Endothelial cell of umbilical vein (primary cell): ENCODE measurements at regions not wholly inside any gene's neighbourhood (a gene's known extent, or its start where the extent isn't known, plus 50 kb on each side); places are given as distances from the start of the nearest gene placed in this dataset.

ENCODE experiments used
- BruUV-seq: library from RNA; stranded (reverse); fragments of 400-500 nt; replicated peaks from 2 replicates; lab custom pipeline; 2021; lab: Mats Ljungman, UMichigan
- CTCF ChIA-PET: fragments of 300-600, 350-600 bp; sonication (Branson Sonifier 250); formaldehyde crosslinking; loops from one replicate; lab custom pipeline; 2021; ENCODE audit warnings: antibody characterized with exemption, inconsistent platforms; lab: Charles Lee
- POLR2A ChIA-PET: fragments of 300-600, 350-600 bp; sonication (Branson Sonifier 250); formaldehyde crosslinking; loops from one replicate; lab custom pipeline; 2021; ENCODE audit warnings: antibody characterized with exemption, inconsistent platforms; lab: Charles Lee
- DNase-seq: peaks from one replicate; pipeline ENCODE4 v3.0.0-alpha.2; 2011; ENCODE audit warnings: low read depth, low spot score
- FAIRE-seq: peaks from 2 replicates; lab custom pipeline; 2011; peaks lifted over from hg19 to GRCh38; lab: Jason Lieb, UNC
- H2AFZ ChIP-seq: 2 replicates; pipeline ENCODE4 v1.6.0; 2012; ENCODE audit warnings: low read depth, low read length, control low read depth, inconsistent platforms
- H3K27ac ChIP-seq: 2 replicates; pipeline ENCODE4 v1.5.1; 2011; ENCODE audit warnings: low read depth, mild to moderate bottlenecking, control low read depth, low read length, moderate library complexity; ENCODE audit not compliant: insufficient read depth
- H3K27me3 ChIP-seq, 2 experiments: 2 replicates each; pipeline versions ENCODE4 v1.6.0 to v1.6.1; 2011; ENCODE audit warnings: low read length in 2 of 2, mixed read lengths in 1 of 2; ENCODE audit not compliant: control insufficient read depth in 2 of 2, insufficient read depth in 2 of 2
- H3K36me3 ChIP-seq, 2 experiments: 2 replicates in 1 of 2; 3 replicates in 1 of 2; pipeline ENCODE4 v1.5.1; 2011; ENCODE audit warnings: low read length in 2 of 2, mild to moderate bottlenecking in 1 of 2, moderate library complexity in 1 of 2; ENCODE audit not compliant: control insufficient read depth in 2 of 2, insufficient read depth in 2 of 2; ENCODE audit errors: extremely low read depth in 1 of 2
- H3K4me1 ChIP-seq: 3 replicates; pipeline ENCODE4 v1.5.1; 2011; ENCODE audit warnings: mild to moderate bottlenecking, low read length; ENCODE audit not compliant: control insufficient read depth, insufficient read depth; ENCODE audit errors: extremely low read depth
- H3K4me2 ChIP-seq: 2 replicates; pipeline ENCODE4 v1.6.1; 2011; ENCODE audit warnings: low read length, control low read depth, mixed read lengths; ENCODE audit not compliant: insufficient read depth
- H3K4me3 ChIP-seq, 3 experiments: fragments of 200-600 bp in 1 of 3; sonication (generic), shearing (Covaris generic) in 1 of 3; replicated peaks in 1 of 3; 2 replicates each; pipeline ENCODE4 v1.5.1; 2011 to 2016; ENCODE audit warnings: control low read depth in 3 of 3, low read length in 3 of 3, mild to moderate bottlenecking in 2 of 3, inconsistent platforms in 1 of 3, low read depth in 1 of 3, moderate library complexity in 1 of 3; ENCODE audit not compliant: insufficient read depth in 1 of 3
- H3K79me2 ChIP-seq: 2 replicates; pipeline ENCODE4 v1.6.0; 2012; ENCODE audit warnings: low read length, inconsistent platforms; ENCODE audit not compliant: control insufficient read depth, insufficient read depth
- H3K9ac ChIP-seq: replicated peaks from 2 replicates; pipeline ENCODE3; 2011; ENCODE audit warnings: low read length, control low read depth; ENCODE audit not compliant: insufficient read depth; ENCODE audit errors: extremely low read depth
- H3K9me1 ChIP-seq: replicated peaks from 3 replicates; pipeline ENCODE4 v1.6.0; 2011; ENCODE audit warnings: mild to moderate bottlenecking, low read length; ENCODE audit not compliant: control insufficient read depth, insufficient read depth; ENCODE audit errors: extremely low read depth
- H3K9me3 ChIP-seq: replicated peaks from 2 replicates; pipeline ENCODE4 v1.5.1; 2012; ENCODE audit warnings: low read length, inconsistent platforms; ENCODE audit not compliant: control insufficient read depth, insufficient read depth
- H4K20me1 ChIP-seq: replicated peaks from 2 replicates; pipeline ENCODE3; 2011; ENCODE audit warnings: mild to moderate bottlenecking, low read length; ENCODE audit not compliant: control insufficient read depth, insufficient read depth; ENCODE audit errors: extremely low read depth
- CTCF ChIP-seq, 2 donors: IDR thresholded peaks; 1 replicate in 1 of 2; 2 replicates in 1 of 2; pipeline ENCODE4 v1.5.1; 2011; ENCODE audit warnings: low read length in 2 of 2, mild to moderate bottlenecking in 2 of 2, moderate library complexity in 2 of 2, control low read depth in 1 of 2, inconsistent platforms in 1 of 2, low read depth in 1 of 2; ENCODE audit not compliant: insufficient read depth in 1 of 2; ENCODE audit errors: extremely low read depth in 1 of 2
- EZH2 ChIP-seq: IDR thresholded peaks from 2 replicates; pipeline ENCODE4 v1.6.1; 2012; ENCODE audit warnings: borderline replicate concordance, low read depth, mild to moderate bottlenecking, moderate library complexity, low read length, inconsistent platforms; ENCODE audit not compliant: severe bottlenecking
- FOS ChIP-seq: IDR thresholded peaks from 2 replicates; pipeline ENCODE4 v1.6.1; 2011; ENCODE audit warnings: mild to moderate bottlenecking, low read length, moderate library complexity, borderline replicate concordance; ENCODE audit not compliant: insufficient read depth
- GATA2 ChIP-seq: IDR thresholded peaks from 2 replicates; pipeline ENCODE4 v1.7.0; 2011; ENCODE audit warnings: low read depth, mild to moderate bottlenecking, moderate library complexity, mixed read lengths, low read length; ENCODE audit not compliant: insufficient read length, insufficient read depth
- JUN ChIP-seq: IDR thresholded peaks from 2 replicates; pipeline ENCODE4 v1.6.1; 2011; ENCODE audit warnings: borderline replicate concordance, low read depth; ENCODE audit not compliant: insufficient read length, insufficient read depth
- MAX ChIP-seq: IDR thresholded peaks from 2 replicates; pipeline ENCODE4 v1.6.1; 2011; ENCODE audit not compliant: insufficient read depth, insufficient read length
- MYC ChIP-seq: IDR thresholded peaks from one replicate; pipeline ENCODE4 v1.6.1; 2011; ENCODE audit warnings: mild to moderate bottlenecking, low read depth, low read length
- POLR2A ChIP-seq: IDR thresholded peaks from 2 replicates; pipeline ENCODE4 v1.6.1; 2012; ENCODE audit warnings: low read depth, mild to moderate bottlenecking, control low read depth, low read length
- POLR2AphosphoS5 ChIP-seq: IDR thresholded peaks from 2 replicates; pipeline ENCODE4 v1.6.1; 2012; ENCODE audit warnings: low read depth, mild to moderate bottlenecking, control low read depth, low read length, moderate library complexity; ENCODE audit not compliant: insufficient read depth
- dilution Hi-C: fragments of 300-500 bp; cut with MboI; formaldehyde crosslinking; loops from one replicate; pipeline ENCODE4 v1.15.0; 2019; ENCODE audit warnings: low sequenced_read_pairs; ENCODE audit not compliant: extremely low pct_ligation_motif_present
- intact Hi-C: fragments of 100-400 bp; cut with micrococcal nuclease; formaldehyde crosslinking; loops from one replicate; pipeline ENCODE4 v1.10.0; 2022

- Histone ChIP-seq H3K27ac (no peak overlapping the region), H3K9me3 (no peaks in the 10 kb centered on the region), H3K4me1 (no peaks in the 10 kb centered on the region), H3K27me3 (no peaks in the 10 kb centered on the region), H3K4me3 (no peak overlapping the region), H3K9me1 (no peaks in the 10 kb centered on the region), H4K20me1 (no peaks in the 10 kb centered on the region), H3K79me2 (no peaks in the 10 kb centered on the region), H2AFZ (no peak overlapping the region), H3K9ac (no peak overlapping the region), H3K4me2 (no peak overlapping the region), H3K36me3 (no peaks in the 10 kb centered on the region)
- dilution Hi-C loops, result no loop called here
- TF ChIP-seq GATA2, result no peak
- DNase-seq, result no peak
- intact Hi-C loops, result no loop called here
- no TSS peak for BruUV-seq
- ChIA-PET POLR2A (no interaction called here), CTCF (interaction anchor here (0.9 to 1.5 kb wide), 4 partner anchors 12 to 180 kb away, joined by 3 to 4 read pairs (median 4); no protein-coding TSS in a partner anchor)
- FAIRE-seq, result no peak
Measured at GRCh38 chr12:91562476-91562875, 379.9 kb upstream of the DCN start.

GRCh38 chr12:91561958-91562325 is 379.3 kb upstream of the DCN start:
- H2AFZ ChIP-seq, result no peak overlapping the region
- H3K79me2 ChIP-seq, result no peaks in the 10 kb centered on the region
- H3K27ac ChIP-seq, result no peak overlapping the region
- no peaks in the 10 kb centered on the region for H3K4me1 ChIP-seq
- ChIA-PET POLR2A (no interaction called here), CTCF (interaction anchor here (0.8 to 1.0 kb wide), 4 partner anchors 11 to 180 kb away, joined by 3 to 4 read pairs (median 3); no protein-coding TSS in a partner anchor)
- TF ChIP-seq MAX, result no peak
- no peak for TF ChIP-seq POLR2AphosphoS5
- TF ChIP-seq POLR2A, result no peak
- no peak for TF ChIP-seq MYC
- TF ChIP-seq JUN, result no peak
- no peak for TF ChIP-seq EZH2
- TF ChIP-seq FOS, result no peak
- no peak for TF ChIP-seq GATA2
- no peak for TF ChIP-seq CTCF (IDR thresholded peaks at IDR 0.05; ENCODE audit: extremely low read depth in 1 of 2, insufficient read depth in 1 of 2, low read depth in 1 of 2, low read length in 2 of 2)
- no peaks in the 10 kb centered on the region for H3K27me3 ChIP-seq
- no peaks in the 10 kb centered on the region for H3K9me1 ChIP-seq
- no peak overlapping the region for H3K9ac ChIP-seq
- H3K36me3 ChIP-seq, result no peaks in the 10 kb centered on the region
- no peaks in the 10 kb centered on the region for H3K9me3 ChIP-seq
- FAIRE-seq, result no peak
- no peak for DNase-seq
- intact Hi-C loops, result no loop called here
- H3K4me3 ChIP-seq, result no peak overlapping the region
- no peak overlapping the region for H3K4me2 ChIP-seq
- dilution Hi-C loops, result no loop called here
- BruUV-seq, result no TSS peak
- H4K20me1 ChIP-seq, result no peaks in the 10 kb centered on the region
